NCI-H774 (cell line): ENCODE measurements at regions not wholly inside any gene's neighbourhood (a gene's known extent, or its start where the extent isn't known, plus 50 kb on each side); places are given as distances from the start of the nearest gene placed in this dataset.
"Not testable (repeated sequence)": the region's sequence is repeated elsewhere in the genome, so short reads cannot be mapped to it uniquely, and the experiment has no call there.

ENCODE experiments used
- DNase-seq: peaks from one replicate; lab custom pipeline; 2025; lab: John Stamatoyannopoulos, UW

DNA sequence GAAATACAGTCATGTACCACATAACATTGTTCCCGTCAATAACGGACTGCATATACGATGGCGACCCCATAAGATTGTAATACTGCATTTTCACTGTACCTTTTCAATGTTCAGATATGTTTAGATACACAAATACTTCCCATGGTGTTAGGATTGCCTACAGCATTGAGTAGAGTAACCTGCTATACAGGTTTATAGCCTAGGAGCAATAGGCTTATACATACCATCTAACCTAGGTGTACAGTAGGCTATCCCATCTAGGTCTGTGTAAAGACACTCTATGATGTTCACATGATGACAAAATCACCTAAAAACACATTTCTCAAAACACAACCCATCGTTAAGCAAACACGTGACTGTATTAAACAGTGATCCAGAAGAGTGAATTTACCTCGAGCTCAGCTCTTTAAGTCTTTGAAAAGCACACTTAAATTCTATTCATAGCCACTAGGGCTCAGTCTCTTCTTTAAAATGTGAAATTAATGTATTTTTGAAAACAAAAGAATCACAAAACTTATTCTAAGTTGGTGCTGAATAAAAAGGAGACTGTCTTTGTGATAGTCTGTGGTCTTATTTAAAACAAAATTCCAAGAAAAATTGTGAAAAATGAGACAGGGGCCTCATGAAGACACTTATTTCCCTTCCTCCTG is 239.1 kb upstream of the ARID2 start:
- no peak for DNase-seq

DNA sequence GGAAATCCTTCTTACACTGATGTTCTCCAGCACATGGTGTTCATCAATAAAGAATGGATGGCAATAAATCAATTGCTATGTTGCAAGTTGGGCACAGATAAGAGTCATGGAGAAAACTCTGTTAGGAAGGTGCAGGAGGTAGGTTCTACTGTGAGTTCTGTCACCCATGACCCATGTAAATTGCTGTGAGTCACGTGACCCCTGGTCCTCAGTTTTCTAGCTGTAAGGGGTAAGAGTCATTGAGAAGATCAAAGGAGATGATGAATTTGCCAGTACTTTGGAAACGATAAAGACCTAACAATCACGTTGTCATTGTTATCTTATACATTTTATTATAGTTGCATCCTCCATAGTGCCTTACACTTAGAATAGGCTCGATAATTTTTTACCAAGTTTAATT is 235.2 kb upstream of the ARID2 start:
- no peak for DNase-seq

DNA sequence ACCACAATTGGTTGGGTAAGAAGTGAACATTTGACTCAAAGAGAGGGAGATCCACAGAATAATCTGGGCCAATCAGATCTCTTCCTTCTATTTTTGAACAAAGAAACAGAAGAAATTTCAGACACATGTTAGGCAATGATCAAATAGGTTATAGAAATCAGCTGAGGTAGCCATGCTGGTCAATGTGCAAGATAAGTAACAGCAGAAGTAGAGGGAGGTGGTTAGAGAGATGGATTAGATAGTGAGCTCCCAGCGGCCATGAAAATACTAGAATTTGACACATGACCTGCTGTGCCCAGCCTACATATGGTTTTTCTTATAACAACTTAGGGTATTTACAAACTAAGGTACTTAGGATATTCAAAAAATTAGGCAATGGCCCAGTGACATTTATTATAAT is 230.9 kb upstream of the ARID2 start:
- DNase-seq, result no peak

DNA sequence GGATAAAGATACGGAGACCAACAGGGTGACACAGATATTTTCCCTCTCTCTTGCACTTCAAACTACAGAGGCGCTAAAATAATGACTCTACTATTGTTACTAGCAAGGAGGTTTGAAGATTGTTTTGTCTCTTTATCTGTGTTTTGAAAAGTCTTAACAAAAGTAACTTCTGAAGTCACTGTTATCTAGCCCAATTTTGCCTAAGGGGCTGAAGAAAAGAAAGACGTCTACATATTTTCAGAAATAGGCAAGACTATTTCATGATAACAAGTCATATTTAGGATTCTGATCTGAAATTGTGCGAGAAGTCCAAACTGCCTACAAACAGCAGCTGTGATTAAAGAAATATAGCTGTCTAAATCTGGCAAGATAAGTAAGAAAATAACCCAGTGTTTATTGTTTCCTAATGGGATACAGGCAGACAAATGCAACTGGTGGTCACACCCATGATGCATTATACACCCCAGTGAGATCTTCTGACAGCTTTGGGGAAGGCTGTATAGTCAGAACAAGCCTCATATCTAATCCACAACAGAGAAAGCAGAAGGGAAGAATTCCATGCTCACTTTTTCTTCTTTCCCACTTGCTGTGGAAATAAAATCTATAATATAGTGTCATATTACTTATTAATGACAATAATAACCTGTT is 226.9 kb upstream of the ARID2 start:
- DNase-seq, result no peak

DNA sequence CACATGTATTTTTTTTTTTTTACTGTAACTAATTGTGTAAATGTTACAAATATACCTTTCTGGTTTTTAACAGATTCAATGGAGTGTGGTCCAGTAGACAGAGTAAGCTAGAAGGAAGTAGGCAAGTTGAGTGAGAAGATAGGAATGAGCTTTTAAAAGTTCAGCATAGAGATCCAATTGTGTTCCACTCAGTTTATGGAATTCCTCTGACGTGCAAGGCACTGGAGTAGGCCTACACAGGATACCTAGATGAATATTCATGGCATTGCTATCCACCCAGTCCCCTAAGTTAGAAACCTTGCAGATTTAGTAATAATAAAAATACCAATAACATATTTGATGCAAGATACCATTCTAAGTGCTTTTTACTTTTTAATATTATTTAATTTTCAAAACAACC is 225.6 kb upstream of the ARID2 start:
- no peak for DNase-seq

DNA sequence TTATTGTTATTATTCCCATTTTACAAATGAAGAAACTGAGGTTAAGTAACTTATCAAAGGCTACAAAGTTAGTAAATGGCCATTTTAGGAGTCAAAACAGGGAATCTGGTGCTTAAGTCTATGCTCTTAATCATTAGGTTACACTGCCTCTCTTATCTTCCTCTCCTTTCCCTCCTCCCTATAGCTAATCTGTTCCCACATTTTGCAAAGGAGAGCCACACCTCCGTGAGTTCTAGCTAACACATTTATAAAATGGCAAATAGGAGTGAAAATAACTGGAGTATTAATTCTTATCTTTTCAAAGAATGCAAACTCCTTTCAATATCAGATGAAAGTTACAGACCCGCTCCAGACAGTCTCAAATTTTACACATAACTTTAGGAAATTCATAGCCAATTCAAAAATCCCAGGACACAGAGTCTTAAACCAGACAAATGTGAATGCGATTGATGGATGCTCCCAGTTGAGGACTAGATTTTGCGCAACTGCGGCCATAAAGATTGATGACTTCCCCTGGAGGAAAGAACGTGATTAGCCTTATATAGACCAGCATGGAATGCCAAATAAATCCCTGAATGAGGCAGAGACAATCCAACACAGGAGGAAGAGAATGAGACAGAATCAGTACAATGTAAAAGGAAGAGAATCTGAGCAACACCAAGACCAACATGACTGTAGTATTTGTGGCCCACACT is 225.0 kb upstream of the ARID2 start:
- DNase-seq, result no peak

DNA sequence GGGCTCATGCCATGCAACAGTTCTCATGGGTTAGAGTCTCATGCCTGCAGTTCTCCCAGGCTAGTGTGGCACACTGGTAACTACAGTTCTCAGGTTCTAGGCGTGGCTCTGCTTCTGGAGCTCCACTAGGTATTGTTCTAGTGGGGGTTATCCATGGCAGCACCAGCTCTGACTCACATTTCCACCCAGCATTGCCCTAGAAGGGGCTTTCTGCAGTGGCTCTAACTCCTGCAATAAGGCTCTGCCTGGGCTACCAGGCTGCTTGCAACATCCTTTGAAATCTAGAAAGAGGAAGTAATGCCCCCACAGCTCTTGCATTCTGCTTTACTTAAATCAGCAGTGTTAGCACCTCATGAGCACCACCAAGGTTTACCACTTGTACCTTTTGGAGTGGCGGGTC is 220.3 kb upstream of the ARID2 start:
- no peak for DNase-seq

DNA sequence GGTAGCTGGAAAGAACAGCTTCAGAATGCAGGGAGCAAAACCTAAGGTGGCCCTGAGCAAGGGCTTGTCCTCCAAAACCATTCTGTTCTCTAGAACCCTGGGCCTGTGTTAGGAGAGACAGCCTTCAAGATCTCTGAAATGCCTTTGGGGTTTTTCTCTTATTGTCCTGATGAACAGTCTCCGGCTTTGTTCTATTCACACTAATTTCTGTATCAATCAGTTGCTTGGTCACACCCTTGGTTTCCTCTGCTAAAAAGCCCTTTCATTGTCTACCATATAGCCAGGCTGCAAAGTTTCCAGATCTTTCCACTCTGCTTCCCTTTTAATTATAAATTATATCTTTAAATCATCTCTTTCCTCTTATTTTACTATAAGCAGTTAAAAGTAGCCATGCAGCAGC is 219.9 kb upstream of the ARID2 start:
- no peak for DNase-seq

DNA sequence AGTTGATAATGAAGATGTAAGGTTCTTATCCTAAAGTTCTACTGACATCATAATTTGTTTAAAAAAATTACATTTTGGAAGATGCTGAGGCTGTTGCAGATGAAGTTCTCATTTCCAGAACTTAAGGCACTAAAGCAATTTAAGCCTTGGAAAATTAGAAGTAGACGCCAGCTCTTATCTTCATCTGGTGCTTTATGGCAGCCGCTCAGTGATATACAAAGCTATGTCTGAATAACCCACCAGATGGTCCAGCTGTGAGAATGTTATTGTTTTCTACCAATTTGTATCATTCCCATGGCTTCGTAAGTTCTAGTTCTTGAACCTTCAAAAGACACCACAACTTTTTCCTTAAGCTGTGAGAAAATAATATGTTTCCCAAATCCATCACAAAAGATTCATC is 212.1 kb upstream of the ARID2 start:
- no peak for DNase-seq

DNA sequence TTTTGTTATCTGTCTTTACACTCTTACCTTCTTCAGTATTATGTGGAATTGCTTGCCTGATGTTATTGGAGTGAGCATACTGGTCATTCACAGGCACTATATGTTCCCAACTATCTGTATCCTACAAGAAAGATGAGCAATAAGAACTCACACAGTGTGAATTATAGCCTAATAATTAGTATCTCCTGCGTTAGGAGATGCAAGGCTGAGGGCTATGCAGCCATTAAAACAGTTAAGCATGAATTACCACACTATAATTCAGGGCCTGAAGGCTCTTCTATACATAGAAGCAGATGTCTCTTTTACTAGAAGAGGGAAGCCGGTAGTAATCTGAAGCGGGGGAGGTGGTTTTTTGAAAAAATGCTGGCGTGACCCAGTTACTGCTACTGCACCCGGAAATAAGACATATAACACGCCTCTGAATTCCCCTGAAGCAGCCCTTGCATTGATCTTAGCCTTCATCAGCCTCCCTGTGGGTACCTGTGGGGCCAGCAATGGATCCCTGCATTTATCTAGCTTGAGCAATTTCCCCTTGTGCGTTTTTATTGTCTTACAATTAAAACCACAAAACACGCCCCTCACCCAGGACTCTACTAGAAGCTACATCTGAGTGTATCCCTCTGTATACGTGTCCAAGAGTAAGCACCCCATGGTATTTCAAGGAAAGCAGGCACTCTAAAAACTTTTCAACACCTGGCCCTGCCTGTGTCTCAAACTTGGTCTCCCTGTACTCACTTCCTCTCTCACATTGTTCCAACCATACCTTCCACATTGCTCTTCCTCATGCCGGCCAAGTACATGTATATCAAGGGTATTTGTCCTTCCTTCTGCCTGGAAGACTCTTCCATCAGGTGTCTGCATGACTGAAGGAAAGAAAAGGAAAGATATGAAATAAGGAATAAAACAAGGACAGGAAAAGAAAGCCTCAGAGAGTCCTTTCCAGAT is 210.9 kb upstream of the ARID2 start:
- DNase-seq, result no peak

DNA sequence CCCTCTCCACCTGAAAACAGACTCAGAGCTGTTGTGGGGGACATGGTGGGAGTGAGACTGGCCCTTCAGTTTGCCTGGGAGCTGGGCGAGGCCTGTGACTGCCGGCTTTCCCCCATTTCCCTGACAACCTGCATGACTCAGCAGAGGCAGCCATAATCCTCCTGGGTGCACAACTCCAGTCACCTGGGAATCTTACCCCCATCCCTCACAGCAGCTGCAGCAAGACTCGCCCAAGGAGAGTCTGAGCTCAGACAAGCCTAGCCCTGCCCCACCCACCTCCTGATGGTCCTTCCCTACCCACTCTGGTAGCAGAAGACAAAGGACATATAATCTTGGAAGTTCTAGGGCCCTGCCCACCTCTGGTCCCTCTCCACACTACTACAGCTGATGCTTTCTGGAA is 207.3 kb upstream of the ARID2 start:
- DNase-seq, result no peak

DNA sequence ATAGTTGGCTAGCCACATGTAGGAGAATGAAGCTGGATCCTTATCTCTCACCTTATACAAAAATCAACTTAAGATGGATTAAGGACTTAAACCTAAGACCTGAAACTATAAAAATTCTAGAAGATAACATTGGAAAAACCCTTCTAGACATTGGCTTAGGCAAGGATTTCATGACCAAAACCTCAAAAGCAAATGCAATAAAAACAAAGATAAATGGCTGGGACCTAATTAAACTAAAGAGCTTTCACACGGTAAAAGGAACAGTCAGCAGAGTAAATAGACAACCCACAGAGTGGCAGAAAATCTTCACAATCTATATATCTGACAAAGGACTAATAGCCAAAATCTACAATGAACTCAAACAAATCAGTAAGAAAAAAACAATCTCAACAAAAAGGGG is 202.7 kb upstream of the ARID2 start:
- not testable (repeated sequence) for DNase-seq

DNA sequence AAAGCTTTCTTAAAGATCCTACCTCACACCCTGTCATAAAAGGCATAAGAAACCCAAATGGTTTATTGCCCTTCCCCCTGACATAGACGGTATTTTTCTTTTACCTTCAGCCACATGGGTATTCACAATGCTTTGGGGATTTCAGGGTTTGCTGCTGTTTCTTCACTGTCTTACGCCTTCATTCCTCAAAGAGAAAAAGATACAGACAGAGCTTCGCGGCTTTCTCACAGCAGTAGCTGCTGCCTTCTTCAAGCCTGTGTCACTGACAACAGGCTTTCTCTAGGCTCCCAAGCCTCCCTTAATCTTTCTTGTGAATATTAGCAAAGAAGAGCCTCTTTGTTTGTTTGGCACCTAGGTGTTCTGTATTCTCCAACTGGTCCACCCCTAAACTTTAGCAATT is 197.4 kb upstream of the ARID2 start:
- DNase-seq, result no peak

DNA sequence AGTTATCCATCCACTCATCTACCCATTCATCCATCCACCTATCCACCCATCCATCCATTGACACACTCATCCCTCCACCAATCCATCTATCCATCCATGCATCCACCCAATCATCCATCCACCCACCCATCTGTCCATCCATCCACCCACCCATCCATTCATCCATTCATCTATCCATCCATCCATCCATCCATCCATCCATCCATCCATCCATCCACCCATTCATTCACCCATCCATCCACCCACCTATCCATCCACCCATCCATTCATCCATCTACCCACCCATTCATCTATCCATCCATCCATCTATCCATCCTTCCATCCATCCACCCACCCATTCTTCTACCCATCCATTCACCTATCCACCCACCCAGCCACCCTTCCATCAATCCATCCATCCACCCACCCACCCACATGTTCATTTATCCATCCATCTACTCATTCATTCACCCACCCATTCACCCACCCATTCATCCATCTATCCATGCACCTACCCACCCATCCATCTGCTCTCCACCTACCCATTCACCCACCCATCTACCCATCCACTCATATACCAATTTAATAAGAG is 193.8 kb upstream of the ARID2 start:
- no peak for DNase-seq

DNA sequence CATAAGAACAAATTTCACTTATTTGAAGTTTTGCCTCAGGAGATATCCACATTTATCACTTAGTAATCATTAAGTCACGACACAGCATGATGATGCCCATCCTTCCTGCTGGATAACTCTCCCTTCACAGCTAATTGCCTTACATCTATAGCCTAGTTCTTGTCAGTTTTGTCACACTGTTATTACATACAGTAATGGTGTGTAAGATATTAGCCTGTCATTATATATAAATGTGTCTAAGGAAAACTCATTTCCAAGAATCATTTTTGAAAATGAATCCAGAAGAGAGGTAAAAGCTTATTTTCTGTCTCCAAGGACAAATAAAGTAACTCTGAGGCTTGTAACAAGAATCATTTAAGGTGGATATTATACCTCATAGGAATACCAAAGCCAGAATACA is 193.2 kb upstream of the ARID2 start:
- DNase-seq, result no peak

DNA sequence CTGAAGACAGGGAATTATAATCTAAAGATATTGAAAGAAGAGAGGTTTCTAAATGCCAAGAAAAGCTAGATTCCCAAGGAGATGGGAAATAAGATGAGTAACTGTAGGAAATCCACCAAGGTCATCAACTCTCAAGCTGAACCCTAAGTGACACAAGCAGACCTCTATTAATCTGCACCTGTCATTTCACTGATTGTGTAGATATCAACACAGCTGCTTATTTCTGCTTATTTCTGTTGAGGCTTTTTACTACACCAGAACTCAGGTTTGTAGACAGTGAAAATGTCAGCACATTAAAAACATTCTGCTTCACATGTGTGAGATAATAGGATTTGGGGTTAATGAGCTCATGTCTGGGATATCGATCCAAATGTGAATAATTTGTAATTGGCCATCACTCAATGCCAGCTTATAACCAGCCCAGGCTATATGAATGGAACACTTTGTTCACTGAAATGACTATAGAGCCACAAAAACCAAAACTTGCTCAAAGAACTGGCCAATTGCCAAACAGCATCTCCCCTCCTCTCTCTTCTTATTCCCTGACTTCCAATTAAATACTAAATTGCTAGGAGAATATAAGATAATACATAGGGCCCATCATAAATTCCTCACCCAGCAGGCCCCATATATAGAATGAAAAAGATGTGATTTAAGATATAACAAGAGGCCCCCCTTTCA is 188.7 kb upstream of the ARID2 start:
- no peak for DNase-seq

DNA sequence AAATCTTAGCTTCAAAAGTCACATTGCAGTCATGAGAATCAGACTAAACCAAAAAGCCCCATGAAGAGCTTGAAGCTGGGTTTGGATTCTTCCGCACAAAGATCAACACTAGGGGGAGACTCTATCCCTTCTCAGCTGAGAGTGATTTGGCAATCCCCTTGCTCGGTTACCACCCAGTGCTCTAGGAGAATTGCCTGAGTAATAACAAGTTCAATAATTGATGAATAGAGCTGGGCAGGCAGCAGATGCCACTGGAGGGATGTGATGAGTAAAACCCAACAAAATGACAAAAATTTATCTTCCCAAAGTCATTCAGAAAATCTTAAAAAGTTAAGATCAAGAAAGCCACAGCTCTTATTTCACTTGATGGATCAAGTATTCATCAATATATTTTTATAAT is 185.6 kb upstream of the ARID2 start:
- peak; percentile 56 for DNase-seq

DNA sequence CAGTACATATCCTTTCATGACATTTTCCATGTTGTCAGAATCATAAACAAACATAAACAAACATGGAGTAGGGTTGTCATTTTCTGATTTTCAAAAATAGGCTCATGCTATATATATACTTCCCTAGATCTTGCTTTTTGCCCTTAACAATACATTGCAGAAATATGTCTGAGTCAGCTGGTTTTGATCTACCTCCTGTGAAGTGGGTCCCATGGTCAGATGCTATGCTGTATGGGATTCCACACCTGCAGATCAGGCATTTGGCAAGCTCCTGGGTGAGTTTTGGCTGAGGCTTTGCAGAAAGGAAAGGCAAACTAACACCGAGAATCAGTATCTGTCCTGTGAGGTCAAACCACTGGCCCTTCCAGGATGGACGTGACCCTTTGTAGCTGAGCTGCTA is 183.0 kb upstream of the ARID2 start:
- DNase-seq, result no peak

DNA sequence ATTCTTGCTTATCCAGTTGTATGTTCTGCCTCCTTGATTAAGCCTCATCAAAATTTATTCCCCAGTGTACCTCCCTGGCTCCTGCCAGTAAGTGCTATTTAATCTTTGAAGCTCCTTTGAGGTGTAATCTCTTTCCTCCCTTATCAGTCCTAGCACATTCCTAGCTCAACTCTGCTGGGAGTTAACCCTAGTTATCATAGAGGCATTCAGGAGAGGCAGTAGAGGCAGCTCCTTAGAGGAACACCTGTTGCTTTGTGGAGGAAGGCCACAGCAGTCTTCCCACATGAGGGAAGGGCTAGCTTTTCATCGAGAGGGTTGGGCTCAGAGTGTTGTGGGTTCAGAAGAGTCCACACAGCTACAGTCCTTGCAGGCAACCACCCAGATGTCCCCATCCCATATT is 182.4 kb upstream of the ARID2 start:
- DNase-seq, result no peak

DNA sequence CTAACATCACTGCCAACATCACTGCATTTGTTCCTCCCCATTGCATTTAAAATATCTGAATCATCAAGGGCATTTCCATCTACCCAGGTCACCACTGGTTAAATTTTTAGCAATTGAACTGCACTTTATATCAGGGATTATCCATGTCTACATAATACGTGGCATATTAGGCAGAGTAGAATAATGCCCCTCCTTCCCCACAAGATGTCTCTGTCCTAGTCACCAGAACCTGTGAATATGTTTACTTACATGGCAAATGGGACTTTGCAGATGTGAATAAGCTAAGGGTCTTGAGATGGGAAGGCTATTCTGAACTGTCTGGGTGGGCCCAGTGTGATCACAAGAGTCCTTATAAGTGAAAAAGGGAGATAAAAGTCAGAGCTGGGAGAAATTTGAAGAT is 181.7 kb upstream of the ARID2 start:
- DNase-seq, result no peak

DNA sequence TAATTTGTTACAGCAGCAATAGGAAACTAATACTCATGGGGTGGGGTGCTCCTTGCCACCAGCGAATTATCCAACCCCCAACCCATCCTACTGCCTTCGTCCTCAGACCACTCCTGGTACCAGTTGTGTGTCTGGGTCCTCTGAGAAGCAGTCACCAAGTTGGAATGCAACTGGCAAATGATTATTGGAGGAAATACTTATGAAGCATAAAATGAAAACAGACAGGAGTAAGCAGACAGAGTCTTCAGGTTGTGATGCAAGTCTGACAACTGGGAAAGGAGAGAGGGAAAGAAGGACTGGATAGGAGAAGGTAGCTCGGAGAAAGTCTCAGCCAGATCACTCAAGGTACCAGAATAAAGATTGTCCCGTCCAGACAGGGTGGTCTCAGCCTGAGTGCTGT is 181.1 kb upstream of the ARID2 start:
- DNase-seq, result no peak
